Panc1 (cell line): ENCODE measurements at regions not wholly inside any gene's neighbourhood (a gene's known extent, or its start where the extent isn't known, plus 50 kb on each side); places are given as distances from the start of the nearest gene placed in this dataset.

Experiments used
- ATAC-seq: fragments of 200-7000 bp; cut with Tn5 transposase; 2 replicates; pipeline ENCODE4 v1.9.1; 2020; ENCODE audit warnings: mild to moderate bottlenecking, moderate library complexity
- BruUV-seq: library from RNA; stranded (reverse); fragments of 400-500 nt; replicated peaks from 2 replicates; lab custom pipeline; 2021; lab: Mats Ljungman, UMichigan
- CTCF ChIA-PET: fragments of 300-600 bp; sonication (Branson Sonifier 250); formaldehyde crosslinking; loops from one replicate; lab custom pipeline; 2022; ENCODE audit warnings: antibody characterized with exemption; lab: Charles Lee
- POLR2A ChIA-PET: fragments of 300-600 bp; sonication (Branson Sonifier 250); formaldehyde crosslinking; loops from one replicate; lab custom pipeline; 2022; ENCODE audit warnings: antibody characterized with exemption; lab: Charles Lee
- DNase-seq: peaks from one replicate; pipeline ENCODE4 v3.0.0-alpha.2; 2010; ENCODE audit warnings: low read depth, low spot score
- H3K27ac ChIP-seq: 2 replicates; pipeline ENCODE4 v1.5.1; 2011; ENCODE audit warnings: mild to moderate bottlenecking, low read length, inconsistent platforms
- H3K27me3 ChIP-seq: fragments of 200-500 bp; sonication (Bioruptor generic); 2 replicates; pipeline ENCODE4 v1.6.0; 2014; ENCODE audit warnings: low read length, inconsistent platforms; ENCODE audit not compliant: control insufficient read depth, insufficient read depth
- H3K36me3 ChIP-seq: fragments of 200-500 bp; sonication (Bioruptor generic); 2 replicates; pipeline ENCODE4 v1.5.1; 2014; ENCODE audit warnings: inconsistent platforms, mild to moderate bottlenecking, low read length, moderate library complexity; ENCODE audit not compliant: control insufficient read depth, insufficient read depth
- H3K4me1 ChIP-seq: 2 replicates; pipeline ENCODE4 v1.5.1; 2011; ENCODE audit warnings: inconsistent platforms, mild to moderate bottlenecking, low read length, moderate library complexity; ENCODE audit not compliant: control insufficient read depth, insufficient read depth
- H3K4me3 ChIP-seq, 2 experiments: 2 replicates each; pipeline ENCODE4 v1.5.1; 2011 to 2012; ENCODE audit warnings: low read depth in 2 of 2, low read length in 2 of 2, mild to moderate bottlenecking in 2 of 2, inconsistent platforms in 1 of 2, moderate library complexity in 1 of 2
- H3K9me3 ChIP-seq: fragments of 200-500 bp; sonication (Bioruptor generic); 2 replicates; pipeline ENCODE4 v1.5.1; 2014; ENCODE audit warnings: low read depth, mild to moderate bottlenecking, inconsistent platforms, low read length, moderate library complexity; ENCODE audit not compliant: control insufficient read depth, insufficient read depth
- POLR2AphosphoS5 ChIP-seq: IDR thresholded peaks from 2 replicates; pipeline ENCODE4 v1.6.1; 2012; ENCODE audit warnings: mild to moderate bottlenecking, low read depth, low read length, moderate library complexity
- SIN3A ChIP-seq: IDR thresholded peaks from 2 replicates; pipeline ENCODE4 v1.6.1; 2012; ENCODE audit warnings: low read depth, mild to moderate bottlenecking, low read length, moderate library complexity, borderline replicate concordance; ENCODE audit not compliant: insufficient read depth
- TCF7L2 ChIP-seq: IDR thresholded peaks from 2 replicates; pipeline ENCODE4 v1.6.1; 2011; ENCODE audit warnings: mild to moderate bottlenecking, low read depth, low read length, inconsistent platforms
- in situ Hi-C: cut with HindIII; loops from 2 replicates; pipeline ENCODE4 v1.10.0; 2016; ENCODE audit warnings: low sequenced_read_pairs, low pct_unique_long_range_greater_than_20kb
- intact Hi-C: fragments of 100-400 bp; cut with micrococcal nuclease; formaldehyde crosslinking; loops from one replicate; pipeline ENCODE4 v1.10.0; 2022; ENCODE audit not compliant: unreplicated experiment
- TF ChIP-seq, protein P1 (sequence below), 2 experiments: IDR thresholded peaks; 2 replicates each; pipeline ENCODE4 v1.6.1; 2011 to 2012; ENCODE audit warnings: low read depth in 2 of 2, control low read depth in 1 of 2, low read length in 1 of 2, mild to moderate bottlenecking in 1 of 2, moderate library complexity in 1 of 2; ENCODE audit not compliant: insufficient read depth in 1 of 2
- TF ChIP-seq, protein P2 (sequence below): fragments of 450-650 bp; IDR thresholded peaks from 2 replicates; pipeline ENCODE4 v1.5.1; 2017; ENCODE audit warnings: mild to moderate bottlenecking

DNA sequence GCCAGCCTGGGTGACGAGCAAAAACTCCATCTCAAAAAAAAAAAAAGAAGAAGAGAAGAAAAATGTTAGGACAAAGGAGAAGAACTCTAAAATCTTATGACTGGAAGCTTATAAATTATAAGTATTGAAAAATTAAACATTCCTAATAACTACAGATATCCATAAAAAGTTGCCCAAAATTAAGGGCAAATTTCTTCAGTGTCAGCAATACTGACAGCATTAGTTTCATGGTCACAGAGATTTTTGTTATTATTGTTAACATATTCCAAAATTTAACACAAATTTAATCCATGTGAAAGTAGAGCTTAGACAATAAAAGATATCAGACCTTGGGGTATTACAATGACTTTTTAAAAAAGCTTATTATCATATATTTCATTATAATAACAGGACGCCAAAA is 74.1 kb downstream of the NR2F2 start:
- peaks cover 9% of the 10 kb centered on the region; the same call in 1 of the 2 replicates for H3K27me3 ChIP-seq
- H3K36me3 ChIP-seq = no peaks in the 10 kb centered on the region
- CTCF ChIA-PET = no interaction called here
- H3K4me1 ChIP-seq = no peaks in the 10 kb centered on the region
- intact Hi-C loops (no loop called here), in situ Hi-C loops (no loop called here)
- H3K27ac ChIP-seq = no peak overlapping the region
- ATAC-seq (no peak), DNase-seq (no peak)
- no peaks in the 10 kb centered on the region for H3K9me3 ChIP-seq
- BruUV-seq = no TSS peak
- H3K4me3 ChIP-seq = no peak overlapping the region
- POLR2A ChIA-PET = no interaction called here
- no peak for TF ChIP-seq TCF7L2
- TF ChIP-seq, protein P1, sequence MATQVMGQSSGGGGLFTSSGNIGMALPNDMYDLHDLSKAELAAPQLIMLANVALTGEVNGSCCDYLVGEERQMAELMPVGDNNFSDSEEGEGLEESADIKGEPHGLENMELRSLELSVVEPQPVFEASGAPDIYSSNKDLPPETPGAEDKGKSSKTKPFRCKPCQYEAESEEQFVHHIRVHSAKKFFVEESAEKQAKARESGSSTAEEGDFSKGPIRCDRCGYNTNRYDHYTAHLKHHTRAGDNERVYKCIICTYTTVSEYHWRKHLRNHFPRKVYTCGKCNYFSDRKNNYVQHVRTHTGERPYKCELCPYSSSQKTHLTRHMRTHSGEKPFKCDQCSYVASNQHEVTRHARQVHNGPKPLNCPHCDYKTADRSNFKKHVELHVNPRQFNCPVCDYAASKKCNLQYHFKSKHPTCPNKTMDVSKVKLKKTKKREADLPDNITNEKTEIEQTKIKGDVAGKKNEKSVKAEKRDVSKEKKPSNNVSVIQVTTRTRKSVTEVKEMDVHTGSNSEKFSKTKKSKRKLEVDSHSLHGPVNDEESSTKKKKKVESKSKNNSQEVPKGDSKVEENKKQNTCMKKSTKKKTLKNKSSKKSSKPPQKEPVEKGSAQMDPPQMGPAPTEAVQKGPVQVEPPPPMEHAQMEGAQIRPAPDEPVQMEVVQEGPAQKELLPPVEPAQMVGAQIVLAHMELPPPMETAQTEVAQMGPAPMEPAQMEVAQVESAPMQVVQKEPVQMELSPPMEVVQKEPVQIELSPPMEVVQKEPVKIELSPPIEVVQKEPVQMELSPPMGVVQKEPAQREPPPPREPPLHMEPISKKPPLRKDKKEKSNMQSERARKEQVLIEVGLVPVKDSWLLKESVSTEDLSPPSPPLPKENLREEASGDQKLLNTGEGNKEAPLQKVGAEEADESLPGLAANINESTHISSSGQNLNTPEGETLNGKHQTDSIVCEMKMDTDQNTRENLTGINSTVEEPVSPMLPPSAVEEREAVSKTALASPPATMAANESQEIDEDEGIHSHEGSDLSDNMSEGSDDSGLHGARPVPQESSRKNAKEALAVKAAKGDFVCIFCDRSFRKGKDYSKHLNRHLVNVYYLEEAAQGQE (IDR thresholded peaks at IDR 0.05; ENCODE audit: insufficient read depth in 1 of 2, low read depth in 2 of 2, low read length in 1 of 2) = no peak
- TF ChIP-seq, protein P2, sequence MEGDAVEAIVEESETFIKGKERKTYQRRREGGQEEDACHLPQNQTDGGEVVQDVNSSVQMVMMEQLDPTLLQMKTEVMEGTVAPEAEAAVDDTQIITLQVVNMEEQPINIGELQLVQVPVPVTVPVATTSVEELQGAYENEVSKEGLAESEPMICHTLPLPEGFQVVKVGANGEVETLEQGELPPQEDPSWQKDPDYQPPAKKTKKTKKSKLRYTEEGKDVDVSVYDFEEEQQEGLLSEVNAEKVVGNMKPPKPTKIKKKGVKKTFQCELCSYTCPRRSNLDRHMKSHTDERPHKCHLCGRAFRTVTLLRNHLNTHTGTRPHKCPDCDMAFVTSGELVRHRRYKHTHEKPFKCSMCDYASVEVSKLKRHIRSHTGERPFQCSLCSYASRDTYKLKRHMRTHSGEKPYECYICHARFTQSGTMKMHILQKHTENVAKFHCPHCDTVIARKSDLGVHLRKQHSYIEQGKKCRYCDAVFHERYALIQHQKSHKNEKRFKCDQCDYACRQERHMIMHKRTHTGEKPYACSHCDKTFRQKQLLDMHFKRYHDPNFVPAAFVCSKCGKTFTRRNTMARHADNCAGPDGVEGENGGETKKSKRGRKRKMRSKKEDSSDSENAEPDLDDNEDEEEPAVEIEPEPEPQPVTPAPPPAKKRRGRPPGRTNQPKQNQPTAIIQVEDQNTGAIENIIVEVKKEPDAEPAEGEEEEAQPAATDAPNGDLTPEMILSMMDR = no peak
- TF ChIP-seq SIN3A = no peak
- TF ChIP-seq POLR2AphosphoS5 = no peak

DNA sequence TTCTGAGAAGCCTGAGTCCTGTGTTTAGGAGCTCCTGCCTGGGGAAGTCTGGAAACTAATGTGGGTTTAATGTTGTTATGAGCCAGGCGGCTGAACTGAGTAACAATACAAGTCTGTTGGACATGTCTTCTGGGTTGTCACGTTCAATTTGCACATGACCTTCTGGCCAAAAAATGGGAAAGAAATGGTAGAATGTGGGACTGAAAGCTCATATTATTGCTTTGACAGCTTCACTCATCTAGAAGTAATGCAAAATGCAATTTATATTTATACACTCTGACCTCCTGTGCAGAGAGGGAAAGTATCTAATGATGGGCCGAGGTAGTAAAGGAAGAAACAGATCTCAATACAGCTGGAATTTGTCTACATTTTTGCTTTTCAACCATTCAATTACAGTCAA is 75.8 kb downstream of the NR2F2 start:
- 0 out of 2 replicates have a peak, but pooled peaks cover 3% of the 10 kb centered on the region for H3K4me1 ChIP-seq
- DNase-seq (no peak), ATAC-seq (no peak)
- H3K4me3 ChIP-seq = no peak overlapping the region
- POLR2A ChIA-PET = no interaction called here
- BruUV-seq = no TSS peak
- CTCF ChIA-PET = no interaction called here
- no peak overlapping the region for H3K27ac ChIP-seq
- H3K27me3 ChIP-seq = peaks cover 23% of the 10 kb centered on the region
- intact Hi-C loops = no loop called here
- TF ChIP-seq, protein P1 (IDR thresholded peaks at IDR 0.05; ENCODE audit: insufficient read depth in 1 of 2, low read depth in 2 of 2, low read length in 1 of 2) = no peak
- no peak for TF ChIP-seq POLR2AphosphoS5
- TF ChIP-seq, protein P2 = no peak
- TF ChIP-seq TCF7L2 = no peak
- TF ChIP-seq SIN3A = no peak
- H3K36me3 ChIP-seq = no peaks in the 10 kb centered on the region
- no peaks in the 10 kb centered on the region for H3K9me3 ChIP-seq
- in situ Hi-C loops = no loop called here
